ENCODE measurements at regions not wholly inside any gene's neighbourhood (a gene's known extent, or its start where the extent isn't known, plus 50 kb on each side); places are given as distances from the start of the nearest gene placed in this dataset.

DNA sequence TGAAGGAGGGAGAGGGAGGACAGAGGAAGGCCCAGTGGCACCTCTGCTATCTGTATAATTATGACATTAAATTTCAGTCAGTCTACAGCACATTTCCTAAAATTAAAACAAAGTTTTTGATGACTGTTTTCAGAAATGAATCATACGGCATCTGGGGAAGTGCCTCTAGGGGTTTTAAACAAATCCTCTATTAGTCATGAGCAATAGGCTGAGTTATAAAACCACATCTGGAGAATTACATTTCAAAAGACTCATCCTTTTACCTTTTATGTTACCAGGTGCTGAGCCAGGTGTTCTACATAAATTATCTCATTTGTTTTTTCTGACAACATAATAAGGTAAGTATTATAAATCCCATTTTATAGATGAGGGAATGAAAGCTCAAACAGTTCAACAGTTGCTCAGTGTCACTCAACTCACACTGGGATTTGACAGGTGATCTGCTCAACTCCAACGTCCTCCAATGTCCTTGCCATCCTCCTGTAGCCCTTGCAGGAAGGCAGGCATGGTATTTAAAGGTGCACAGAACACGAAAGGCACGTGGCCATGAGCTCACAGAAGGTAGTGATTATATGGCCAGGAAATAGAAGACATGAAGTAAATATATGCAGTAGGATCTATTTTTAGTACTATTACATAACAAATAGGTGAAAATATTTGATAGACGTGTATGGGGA, 184.2 kb upstream of the MAN1A1 start:
- no TSS peak for BruUV-seq (replicated peaks)
- CTCF ChIA-PET (ENCODE audit: unreplicated experiment), result interaction anchor here (1.2 kb wide), 2 partner anchors 183 to 222 kb away, joined by 3 read pairs; no protein-coding TSS in a partner anchor

DNA sequence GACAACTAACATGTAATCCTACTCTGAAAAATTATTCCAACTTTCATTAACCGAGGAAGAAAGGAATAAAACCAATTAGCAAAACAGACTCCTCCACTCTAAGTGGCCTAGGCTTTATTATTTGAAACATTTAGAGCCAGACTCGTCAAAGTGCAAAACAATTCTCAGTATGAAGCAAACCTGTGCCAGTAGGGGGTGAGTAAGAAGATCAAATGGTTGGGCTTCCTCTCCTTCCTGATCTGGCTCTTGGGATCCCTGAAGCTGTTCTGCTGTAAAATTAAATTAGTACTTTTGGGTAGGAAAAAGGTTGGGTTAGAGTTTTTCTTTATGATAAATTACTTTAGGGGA, 177.6 kb upstream of the MAN1A1 start:
- peaks cover 45% of the 10 kb centered on the region for H3K36me3 ChIP-seq (ENCODE audit: insufficient read depth, low read length)
- no peaks in the 10 kb centered on the region for H3K9me2 ChIP-seq (ENCODE audit: insufficient read depth, low read length)
- TF ChIP-seq EZH2phosphoT487 (IDR thresholded peaks at IDR 0.05; ENCODE audit: borderline replicate concordance, low read depth, low read length), result no peak
- TF ChIP-seq, protein P1, sequence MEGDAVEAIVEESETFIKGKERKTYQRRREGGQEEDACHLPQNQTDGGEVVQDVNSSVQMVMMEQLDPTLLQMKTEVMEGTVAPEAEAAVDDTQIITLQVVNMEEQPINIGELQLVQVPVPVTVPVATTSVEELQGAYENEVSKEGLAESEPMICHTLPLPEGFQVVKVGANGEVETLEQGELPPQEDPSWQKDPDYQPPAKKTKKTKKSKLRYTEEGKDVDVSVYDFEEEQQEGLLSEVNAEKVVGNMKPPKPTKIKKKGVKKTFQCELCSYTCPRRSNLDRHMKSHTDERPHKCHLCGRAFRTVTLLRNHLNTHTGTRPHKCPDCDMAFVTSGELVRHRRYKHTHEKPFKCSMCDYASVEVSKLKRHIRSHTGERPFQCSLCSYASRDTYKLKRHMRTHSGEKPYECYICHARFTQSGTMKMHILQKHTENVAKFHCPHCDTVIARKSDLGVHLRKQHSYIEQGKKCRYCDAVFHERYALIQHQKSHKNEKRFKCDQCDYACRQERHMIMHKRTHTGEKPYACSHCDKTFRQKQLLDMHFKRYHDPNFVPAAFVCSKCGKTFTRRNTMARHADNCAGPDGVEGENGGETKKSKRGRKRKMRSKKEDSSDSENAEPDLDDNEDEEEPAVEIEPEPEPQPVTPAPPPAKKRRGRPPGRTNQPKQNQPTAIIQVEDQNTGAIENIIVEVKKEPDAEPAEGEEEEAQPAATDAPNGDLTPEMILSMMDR (conservative IDR thresholded peaks at IDR 0.05; ENCODE audit: low read length), result peak; percentile 36; the same call in 1 of the 2 replicates
- H3K4me3 ChIP-seq (ENCODE audit: low read depth, low read length, poor library complexity, severe bottlenecking), result no peak overlapping the region
- peaks cover 25% of the 10 kb centered on the region; the same call in 1 of the 2 replicates for H3K9me3 ChIP-seq (ENCODE audit: low read length)
- ChIA-PET POLR2A (interaction anchor here (0.9 to 1.8 kb wide), 2 partner anchors 11 to 176 kb away, joined by 4 to 8 read pairs; no protein-coding TSS in a partner anchor), CTCF (ENCODE audit: unreplicated experiment) (no interaction called here)
- intact Hi-C loops (cut with micrococcal nuclease; ENCODE audit: unreplicated experiment), result no loop called here
- H3K4me2 ChIP-seq (ENCODE audit: low read length), result no peak overlapping the region
- BruUV-seq (replicated peaks), result no TSS peak
- H4K20me1 ChIP-seq (ENCODE audit: insufficient read depth, low read length), result no peaks in the 10 kb centered on the region
- no peak for DNase-seq (ENCODE audit: low spot score)
- peaks cover 87% of the 10 kb centered on the region for H3K4me1 ChIP-seq (ENCODE audit: insufficient read depth, low read length, poor library complexity, severe bottlenecking)
- H3K27ac ChIP-seq (ENCODE audit: low read depth, low read length, poor library complexity, severe bottlenecking), result peak overlapping the region; percentile 96
- no peaks in the 10 kb centered on the region for H3K79me2 ChIP-seq (ENCODE audit: insufficient read depth, low read depth, low read length)
- peak overlapping the region; percentile 70; the same call in 1 of the 2 replicates for H2AFZ ChIP-seq (ENCODE audit: low read length)

More for the DNA sequence above, 184.2 kb upstream of the MAN1A1 start:
- peaks cover 47% of the 10 kb centered on the region for H3K36me3 ChIP-seq (ENCODE audit: insufficient read depth, low read length)
- peak; percentile 85 for DNase-seq (ENCODE audit: low spot score)
- H3K4me2 ChIP-seq (ENCODE audit: low read length), result peak overlapping the region; percentile 82
- peaks cover 47% of the 10 kb centered on the region; the same call in 1 of the 2 replicates for H3K9me3 ChIP-seq (ENCODE audit: low read length)
- intact Hi-C loops (cut with micrococcal nuclease; ENCODE audit: unreplicated experiment), result loop anchor here (2.0 kb wide), 1 partner anchor 183 kb away; no protein-coding TSS in a partner anchor
- H3K79me2 ChIP-seq (ENCODE audit: insufficient read depth, low read depth, low read length), result no peaks in the 10 kb centered on the region
- H3K27ac ChIP-seq (ENCODE audit: low read depth, low read length, poor library complexity, severe bottlenecking), result peak overlapping the region; percentile 99
- POLR2A ChIA-PET, result interaction anchor here (0.6 to 3.4 kb wide), 16 partner anchors 8 to 190 kb away, joined by 3 to 16 read pairs (median 4); no protein-coding TSS in a partner anchor
- H3K9me2 ChIP-seq (ENCODE audit: insufficient read depth, low read length), result no peaks in the 10 kb centered on the region
- TF ChIP-seq, protein P1 (conservative IDR thresholded peaks at IDR 0.05; ENCODE audit: low read length), result no peak
- no peak for TF ChIP-seq EZH2phosphoT487 (IDR thresholded peaks at IDR 0.05; ENCODE audit: borderline replicate concordance, low read depth, low read length)
- H3K4me3 ChIP-seq (ENCODE audit: low read depth, low read length, poor library complexity, severe bottlenecking), result peak overlapping the region; percentile 53
- peaks cover 73% of the 10 kb centered on the region for H3K4me1 ChIP-seq (ENCODE audit: insufficient read depth, low read length, poor library complexity, severe bottlenecking)
- H4K20me1 ChIP-seq (ENCODE audit: insufficient read depth, low read length), result no peaks in the 10 kb centered on the region
- peak overlapping the region; percentile 78; the same call in 1 of the 2 replicates for H2AFZ ChIP-seq (ENCODE audit: low read length)
